ENCODE measurements at regions not wholly inside any gene's neighbourhood (a gene's known extent, or its start where the extent isn't known, plus 50 kb on each side); places are given as distances from the start of the nearest gene placed in this dataset.

DNA sequence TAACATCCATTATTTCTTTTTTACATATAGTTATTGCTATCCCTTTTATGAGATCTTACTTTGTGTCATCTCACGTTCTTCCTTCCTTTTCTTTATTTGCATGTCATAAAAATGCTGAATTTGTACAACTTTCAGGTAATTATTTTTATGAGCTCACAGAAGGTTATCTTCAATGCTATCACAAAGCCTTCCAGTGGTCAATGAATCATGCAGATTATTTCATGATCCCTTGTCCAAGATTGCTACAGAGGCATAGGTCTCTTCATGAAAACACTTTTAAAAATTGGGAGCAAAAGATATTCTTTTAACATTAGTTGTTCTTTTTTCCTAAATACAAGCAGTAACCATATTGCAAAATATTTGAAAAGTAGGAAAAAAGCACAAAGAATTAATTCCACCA is 880.1 kb upstream of the NR2F2 start:
- no peak for DNase-seq (ENCODE audit: low spot score)
- no peaks in the 10 kb centered on the region for H3K36me3 ChIP-seq
- no peak overlapping the region for H3K27ac ChIP-seq
- TF ChIP-seq, protein P1, sequence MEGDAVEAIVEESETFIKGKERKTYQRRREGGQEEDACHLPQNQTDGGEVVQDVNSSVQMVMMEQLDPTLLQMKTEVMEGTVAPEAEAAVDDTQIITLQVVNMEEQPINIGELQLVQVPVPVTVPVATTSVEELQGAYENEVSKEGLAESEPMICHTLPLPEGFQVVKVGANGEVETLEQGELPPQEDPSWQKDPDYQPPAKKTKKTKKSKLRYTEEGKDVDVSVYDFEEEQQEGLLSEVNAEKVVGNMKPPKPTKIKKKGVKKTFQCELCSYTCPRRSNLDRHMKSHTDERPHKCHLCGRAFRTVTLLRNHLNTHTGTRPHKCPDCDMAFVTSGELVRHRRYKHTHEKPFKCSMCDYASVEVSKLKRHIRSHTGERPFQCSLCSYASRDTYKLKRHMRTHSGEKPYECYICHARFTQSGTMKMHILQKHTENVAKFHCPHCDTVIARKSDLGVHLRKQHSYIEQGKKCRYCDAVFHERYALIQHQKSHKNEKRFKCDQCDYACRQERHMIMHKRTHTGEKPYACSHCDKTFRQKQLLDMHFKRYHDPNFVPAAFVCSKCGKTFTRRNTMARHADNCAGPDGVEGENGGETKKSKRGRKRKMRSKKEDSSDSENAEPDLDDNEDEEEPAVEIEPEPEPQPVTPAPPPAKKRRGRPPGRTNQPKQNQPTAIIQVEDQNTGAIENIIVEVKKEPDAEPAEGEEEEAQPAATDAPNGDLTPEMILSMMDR (IDR thresholded peaks at IDR 0.05) = no peak
- no peak for TF ChIP-seq POLR2A (IDR thresholded peaks at IDR 0.05)
- intact Hi-C loops (cut with DNase I) = no loop called here
- no peak overlapping the region for H3K4me3 ChIP-seq
- H3K9me3 ChIP-seq = no peaks in the 10 kb centered on the region
- WGBS = 36% methylated on average over 1 of the region's 1 CpG
- H3K4me1 ChIP-seq (replicated peaks) = no peaks in the 10 kb centered on the region
- H3K27me3 ChIP-seq (replicated peaks; ENCODE audit: insufficient read depth) = no peaks in the 10 kb centered on the region

DNA sequence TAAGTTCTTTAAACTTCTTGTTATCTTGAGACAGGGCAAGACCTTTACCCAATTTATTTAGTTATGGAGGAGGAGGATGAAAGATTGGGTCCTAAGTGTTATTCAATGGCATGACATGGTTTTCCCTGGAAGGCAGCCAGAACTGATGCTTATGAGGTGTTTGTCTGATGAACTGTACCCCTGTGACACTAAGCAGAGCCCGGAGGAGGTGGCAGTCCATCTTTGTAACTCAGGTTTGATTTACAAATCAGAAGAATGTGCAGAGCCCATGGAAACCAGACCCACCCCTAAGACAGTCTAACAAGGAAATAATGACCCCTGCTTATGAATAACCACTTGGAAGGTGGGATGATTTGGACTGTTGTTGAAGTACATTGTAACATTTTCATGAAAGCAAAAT is 878.6 kb upstream of the NR2F2 start:
- no peaks in the 10 kb centered on the region for H3K27me3 ChIP-seq (replicated peaks; ENCODE audit: insufficient read depth)
- H3K4me1 ChIP-seq (replicated peaks) = no peaks in the 10 kb centered on the region
- DNase-seq (ENCODE audit: low spot score) = no peak
- no peaks in the 10 kb centered on the region for H3K36me3 ChIP-seq
- no peaks in the 10 kb centered on the region for H3K9me3 ChIP-seq
- H3K4me3 ChIP-seq = no peak overlapping the region
- no peak overlapping the region for H3K27ac ChIP-seq
- intact Hi-C loops (cut with DNase I) = no loop called here
- TF ChIP-seq POLR2A (IDR thresholded peaks at IDR 0.05) (no peak), POLR2AphosphoS5 (IDR thresholded peaks at IDR 0.05) (no peak)
- TF ChIP-seq, protein P1 (IDR thresholded peaks at IDR 0.05) = no peak
- 87% methylated on average over 1 of the region's 1 CpG for WGBS

DNA sequence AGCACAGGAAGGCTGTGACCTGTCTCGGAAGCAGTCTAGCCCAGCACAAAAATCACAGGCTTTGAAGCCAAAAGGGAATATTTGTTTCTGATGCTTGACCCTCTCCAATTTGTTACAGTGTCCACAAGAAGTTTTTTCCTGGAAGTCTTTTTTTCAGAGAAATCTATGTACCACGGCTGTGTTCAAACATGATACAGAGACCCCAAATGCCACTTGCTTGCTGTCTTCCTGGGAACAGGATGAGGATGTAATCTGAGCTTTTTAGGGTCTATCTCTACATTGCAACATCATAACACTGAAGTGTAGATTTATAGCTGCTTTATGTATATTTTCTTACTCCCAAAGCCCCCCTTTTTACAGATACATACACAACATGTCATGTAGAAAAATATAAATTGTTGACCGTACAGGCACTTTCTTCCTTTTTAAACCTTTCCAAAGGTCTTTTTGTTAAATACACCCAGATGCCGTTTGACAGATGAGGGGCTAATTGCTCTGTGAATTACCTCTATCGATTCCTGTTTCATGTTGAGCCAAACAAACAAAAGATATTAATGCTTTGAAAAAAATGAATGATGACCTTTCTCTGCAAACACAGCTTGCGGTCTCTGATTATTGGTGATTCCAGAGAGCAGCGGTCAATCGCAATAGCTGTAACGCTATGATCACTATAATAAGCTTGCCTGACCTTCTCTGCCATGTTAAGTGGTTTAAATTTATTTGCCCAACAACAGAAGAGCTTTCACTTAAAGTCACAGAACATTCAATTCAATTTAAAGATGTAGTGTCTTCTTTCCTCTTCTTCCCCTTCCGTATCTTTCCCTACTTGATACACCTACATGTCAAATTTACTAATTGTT is 875.9 kb upstream of the NR2F2 start:
- no peak overlapping the region for H3K27ac ChIP-seq
- DNase-seq (ENCODE audit: low spot score) = no peak
- intact Hi-C loops (cut with DNase I) = no loop called here
- TF ChIP-seq POLR2AphosphoS5 (IDR thresholded peaks at IDR 0.05) (no peak), POLR2A (IDR thresholded peaks at IDR 0.05) (no peak)
- TF ChIP-seq, protein P1 (IDR thresholded peaks at IDR 0.05) = no peak
- H3K36me3 ChIP-seq = no peaks in the 10 kb centered on the region
- 69% methylated on average over 10 of the region's 10 CpGs for WGBS
- no peaks in the 10 kb centered on the region for H3K27me3 ChIP-seq (replicated peaks; ENCODE audit: insufficient read depth)
- no peaks in the 10 kb centered on the region for H3K9me3 ChIP-seq
- no peak overlapping the region for H3K4me3 ChIP-seq
- no peaks in the 10 kb centered on the region for H3K4me1 ChIP-seq (replicated peaks)

DNA sequence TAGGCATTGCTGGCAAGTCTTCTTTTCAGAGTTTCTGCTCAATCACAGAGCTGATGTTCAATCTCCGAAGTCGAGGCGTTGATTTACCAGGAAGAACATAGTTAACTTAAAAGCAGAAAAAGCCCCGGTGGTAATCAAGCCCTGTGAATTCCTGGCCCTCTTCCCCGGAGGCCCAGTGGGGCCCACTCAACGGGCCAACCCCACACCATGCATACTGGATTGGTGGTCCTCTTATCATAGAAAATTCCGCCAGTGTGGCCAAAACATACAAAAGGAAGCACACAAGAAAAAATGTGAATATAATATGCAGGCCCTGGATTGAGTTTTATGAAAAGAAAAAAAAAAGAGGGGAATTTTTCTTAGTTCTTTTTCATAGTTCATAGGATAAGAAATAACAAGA is 873.0 kb upstream of the NR2F2 start:
- Histone ChIP-seq H3K4me3 (no peak overlapping the region), H3K9me3 (no peaks in the 10 kb centered on the region), H3K27me3 (replicated peaks; ENCODE audit: insufficient read depth) (no peaks in the 10 kb centered on the region), H3K4me1 (replicated peaks) (no peaks in the 10 kb centered on the region), H3K27ac (no peak overlapping the region), H3K36me3 (no peaks in the 10 kb centered on the region)
- intact Hi-C loops (cut with DNase I) = no loop called here
- TF ChIP-seq POLR2AphosphoS5 (IDR thresholded peaks at IDR 0.05) (no peak), POLR2A (IDR thresholded peaks at IDR 0.05) (no peak)
- TF ChIP-seq, protein P1 (IDR thresholded peaks at IDR 0.05) = no peak
- 90% methylated on average over 7 of the region's 7 CpGs for WGBS
- DNase-seq (ENCODE audit: low spot score) = no peak

DNA sequence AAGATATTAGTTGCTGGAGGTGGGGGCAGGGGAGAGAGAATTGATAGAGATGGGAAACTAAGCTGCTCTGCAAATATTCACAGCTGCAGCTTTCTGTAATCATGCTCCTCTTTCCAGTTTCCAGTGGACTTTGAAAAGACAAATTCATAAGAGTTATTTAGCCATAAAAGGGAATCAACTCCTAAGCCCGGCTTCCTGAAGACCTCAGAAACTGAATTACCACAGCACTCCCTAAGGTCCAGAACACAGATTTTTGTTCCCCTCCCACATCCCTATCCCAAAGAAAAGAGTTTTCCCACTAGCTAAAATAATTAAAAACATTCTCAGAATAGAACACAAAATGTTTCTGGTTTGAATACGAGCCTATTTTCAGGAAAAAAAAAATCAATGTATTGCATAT is 871.8 kb upstream of the NR2F2 start:
- 77% methylated on average over 2 of the region's 2 CpGs for WGBS
- Histone ChIP-seq H3K4me3 (no peak overlapping the region), H3K9me3 (no peaks in the 10 kb centered on the region), H3K36me3 (no peaks in the 10 kb centered on the region), H3K27me3 (replicated peaks; ENCODE audit: insufficient read depth) (no peaks in the 10 kb centered on the region), H3K4me1 (replicated peaks) (no peaks in the 10 kb centered on the region), H3K27ac (no peak overlapping the region)
- no peak for DNase-seq (ENCODE audit: low spot score)
- TF ChIP-seq POLR2AphosphoS5 (IDR thresholded peaks at IDR 0.05) = no peak
- no peak for TF ChIP-seq POLR2A (IDR thresholded peaks at IDR 0.05)
- TF ChIP-seq, protein P1 (IDR thresholded peaks at IDR 0.05) = no peak
- intact Hi-C loops (cut with DNase I) = no loop called here
